ENCODE measurements at regions not wholly inside any gene's neighbourhood (a gene's known extent, or its start where the extent isn't known, plus 50 kb on each side); places are given as distances from the start of the nearest gene placed in this dataset.

DNA sequence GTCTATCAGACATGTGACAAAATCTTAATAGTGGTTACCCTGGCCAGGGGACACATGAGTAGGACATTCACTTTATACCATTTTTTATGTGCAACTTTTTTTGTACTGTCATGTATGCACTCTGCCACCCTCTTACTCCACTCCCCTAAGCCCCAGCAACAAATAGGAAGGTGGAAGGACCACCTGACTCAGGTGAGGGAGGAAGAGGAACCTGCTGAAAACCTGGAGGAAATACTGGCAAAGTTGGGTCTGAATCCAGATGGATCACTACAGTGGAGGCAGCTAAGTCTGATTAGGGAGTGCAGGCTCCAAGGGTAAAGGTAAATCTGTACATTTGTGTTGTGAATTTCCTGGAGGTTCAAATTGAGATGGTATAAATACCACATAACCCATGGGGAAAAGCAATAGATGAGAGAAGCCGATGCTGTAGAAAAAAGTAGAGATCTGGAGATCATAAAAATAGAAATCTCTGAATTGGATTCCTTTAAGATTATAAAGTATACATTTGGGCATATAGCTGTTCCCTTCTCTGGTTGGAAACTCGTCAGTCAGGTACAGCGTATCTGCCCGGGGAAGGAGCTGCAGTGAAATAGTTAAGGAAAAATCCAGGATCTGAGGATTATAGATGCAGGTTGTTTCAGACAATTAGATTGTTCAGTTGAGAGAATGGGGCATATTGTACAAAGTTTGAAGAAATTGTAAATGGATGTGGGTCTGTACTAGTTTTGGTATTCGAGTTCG, 52.2 kb upstream of the OR9Q1 start:
- Histone ChIP-seq H3K4me3 (ENCODE audit: low read length) (no peak overlapping the region), H3K9ac (ENCODE audit: low read length) (no peak overlapping the region), H3K4me1 (ENCODE audit: control insufficient read depth, insufficient read depth, low read length) (no peaks in the 10 kb centered on the region), H3K9me3 (ENCODE audit: control insufficient read depth, low read length) (no peaks in the 10 kb centered on the region), H3K36me3 (ENCODE audit: control insufficient read depth, insufficient read depth, low read length, severe bottlenecking) (no peaks in the 10 kb centered on the region), H3K27me3 (replicated peaks; ENCODE audit: control insufficient read depth, insufficient read depth, low read length) (no peaks in the 10 kb centered on the region)
- DNase-seq (ENCODE audit: low read depth): no peak

DNA sequence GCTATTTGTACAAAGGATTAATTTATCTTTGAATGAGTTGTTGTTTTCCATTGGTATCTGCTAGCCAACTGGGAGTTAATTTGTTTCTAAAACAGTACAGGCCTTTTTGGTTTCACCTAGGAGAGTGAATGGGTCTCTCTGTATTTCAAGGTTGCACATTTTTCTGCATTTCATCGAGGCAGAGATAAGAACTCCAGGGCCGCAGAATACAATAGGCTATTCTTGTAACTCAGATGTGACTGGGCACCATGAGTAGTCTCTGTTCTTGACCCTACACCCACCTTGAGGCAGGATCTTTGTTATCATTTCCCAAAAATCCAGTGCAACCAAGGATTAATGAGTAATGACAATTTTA, 51.7 kb upstream of the OR9Q1 start:
- Histone ChIP-seq H3K9me3 (ENCODE audit: control insufficient read depth, low read length) (no peaks in the 10 kb centered on the region), H3K9ac (ENCODE audit: low read length) (no peak overlapping the region), H3K4me1 (ENCODE audit: control insufficient read depth, insufficient read depth, low read length) (no peaks in the 10 kb centered on the region), H3K4me3 (ENCODE audit: low read length) (no peak overlapping the region), H3K36me3 (ENCODE audit: control insufficient read depth, insufficient read depth, low read length, severe bottlenecking) (no peaks in the 10 kb centered on the region), H3K27me3 (replicated peaks; ENCODE audit: control insufficient read depth, insufficient read depth, low read length) (no peaks in the 10 kb centered on the region)
- no peak for DNase-seq (ENCODE audit: low read depth)
